H1 (cell line): ENCODE measurements at regions not wholly inside any gene's neighbourhood (a gene's known extent, or its start where the extent isn't known, plus 50 kb on each side); places are given as distances from the start of the nearest gene placed in this dataset.

Source experiments
- CTCF ChIA-PET: fragments of 300-600 bp; sonication (Branson Sonifier 250); formaldehyde crosslinking; loops from one replicate; lab custom pipeline; 2021; ENCODE audit not compliant: partially characterized antibody; lab: Charles Lee
- POLR2A ChIA-PET: fragments of 300-600 bp; sonication (Branson Sonifier 250); formaldehyde crosslinking; loops from one replicate; lab custom pipeline; 2021; ENCODE audit warnings: inconsistent platforms; ENCODE audit not compliant: partially characterized antibody; lab: Charles Lee
- DNase-seq, 2 experiments: peaks; one replicate each; pipeline versions ENCODE4 v3.0.0 to v3.0.0-alpha.2; 2010 to 2022; ENCODE audit warnings: low spot score in 2 of 2, low read depth in 1 of 2, mixed read lengths in 1 of 2
- FAIRE-seq: peaks from 2 replicates; lab custom pipeline; 2011; peaks lifted over from hg19 to GRCh38; lab: Jason Lieb, UNC
- H2AFZ ChIP-seq: 2 replicates; pipeline ENCODE4 v1.8.1; 2012; ENCODE audit warnings: low read length, inconsistent platforms
- H2AK5ac ChIP-seq: 2 replicates; pipeline ENCODE4 v1.6.1; 2013; ENCODE audit warnings: low read depth, low read length
- H2BK120ac ChIP-seq: replicated peaks from 2 replicates; pipeline ENCODE3; 2013; ENCODE audit warnings: low read depth, low read length, inconsistent platforms
- H2BK12ac ChIP-seq: 2 replicates; pipeline ENCODE4 v1.6.1; 2013; ENCODE audit warnings: low read depth, low read length
- H2BK15ac ChIP-seq: 2 replicates; pipeline ENCODE4 v1.6.1; 2013; ENCODE audit warnings: low read length
- H2BK20ac ChIP-seq: 2 replicates; pipeline ENCODE4 v1.6.1; 2013; ENCODE audit warnings: low read length
- H2BK5ac ChIP-seq: 2 replicates; pipeline ENCODE4 v1.6.1; 2013; ENCODE audit warnings: low read depth, low read length
- H3K14ac ChIP-seq: 2 replicates; pipeline ENCODE4 v1.6.1; 2013; ENCODE audit warnings: inconsistent platforms; ENCODE audit not compliant: insufficient read length
- H3K18ac ChIP-seq: 2 replicates; pipeline ENCODE4 v1.6.1; 2013; ENCODE audit warnings: low read length; ENCODE audit errors: extremely low read depth
- H3K23ac ChIP-seq: 2 replicates; pipeline ENCODE4 v1.6.1; 2013; ENCODE audit warnings: inconsistent platforms; ENCODE audit not compliant: insufficient read length
- H3K23me2 ChIP-seq: 2 replicates; pipeline ENCODE4 v1.6.1; 2013; ENCODE audit warnings: low read depth, low read length
- H3K27ac ChIP-seq: 2 replicates; pipeline ENCODE4 v1.6.1; 2011; ENCODE audit warnings: low read depth, low read length, inconsistent platforms
- H3K27me3 ChIP-seq, 4 experiments: replicated peaks in 1 of 4; 1 replicate in 1 of 4; 2 replicates in 3 of 4; pipeline versions ENCODE4 v1.6.1 to v1.8.1; 2011 to 2013; ENCODE audit warnings: low read length in 3 of 4, mild to moderate bottlenecking in 3 of 4, inconsistent platforms in 2 of 4, mixed read lengths in 2 of 4, moderate library complexity in 1 of 4; ENCODE audit not compliant: control insufficient read depth in 3 of 4, insufficient read depth in 3 of 4; ENCODE audit errors: extremely low read depth in 1 of 4
- H3K36me3 ChIP-seq, 4 experiments: 2 replicates each; pipeline versions ENCODE4 v1.6.1 to v1.8.1; 2011 to 2013; ENCODE audit warnings: mild to moderate bottlenecking in 4 of 4, low read length in 3 of 4, moderate library complexity in 2 of 4, control low read depth in 1 of 4, inconsistent platforms in 1 of 4; ENCODE audit not compliant: insufficient read depth in 4 of 4, control insufficient read depth in 2 of 4
- H3K4ac ChIP-seq: replicated peaks from 2 replicates; pipeline ENCODE3; 2013; ENCODE audit warnings: low read length, low read depth, mixed read lengths, inconsistent platforms; ENCODE audit not compliant: insufficient read length
- H3K4me1 ChIP-seq, 4 experiments: replicated peaks in 1 of 4; 1 replicate in 1 of 4; 2 replicates in 3 of 4; pipeline versions ENCODE4 v1.6.1 to v1.8.1; 2011 to 2013; ENCODE audit warnings: low read length in 3 of 4, inconsistent platforms in 2 of 4, mixed read lengths in 1 of 4; ENCODE audit not compliant: insufficient read depth in 4 of 4, control insufficient read depth in 3 of 4
- H3K4me2 ChIP-seq, 2 experiments: 2 replicates each; pipeline versions ENCODE4 v1.6.1 to v1.8.1; 2011 to 2013; ENCODE audit warnings: low read depth in 2 of 2, low read length in 2 of 2, control low read depth in 1 of 2, inconsistent platforms in 1 of 2, mild to moderate bottlenecking in 1 of 2; ENCODE audit not compliant: insufficient read depth in 1 of 2
- H3K4me3 ChIP-seq, 4 experiments: fragments of 200-600, 300-600 bp in 1 of 4; sonication (generic), shearing (Covaris generic), sonication (Bioruptor Twin) in 1 of 4; 2 replicates each; pipeline versions ENCODE4 v1.5.1 to v1.8.1; 2011 to 2016; ENCODE audit warnings: low read length in 4 of 4, low read depth in 3 of 4, control low read depth in 2 of 4, inconsistent platforms in 2 of 4, mild to moderate bottlenecking in 2 of 4, mixed read lengths in 1 of 4, moderate library complexity in 1 of 4; ENCODE audit not compliant: insufficient read depth in 2 of 4; ENCODE audit errors: extremely low read depth in 1 of 4
- H3K56ac ChIP-seq: replicated peaks from 2 replicates; pipeline ENCODE3; 2013; ENCODE audit warnings: low read depth, mild to moderate bottlenecking, mixed read lengths, low read length, inconsistent platforms; ENCODE audit not compliant: insufficient read length
- H3K79me1 ChIP-seq: 2 replicates; pipeline ENCODE4 v1.6.1; 2013; ENCODE audit warnings: low read depth, low read length, control low read depth
- H3K79me2 ChIP-seq, 2 experiments: 2 replicates each; pipeline versions ENCODE4 v1.6.1 to v1.8.1; 2012 to 2013; ENCODE audit warnings: low read length in 2 of 2, mild to moderate bottlenecking in 2 of 2, inconsistent platforms in 1 of 2; ENCODE audit not compliant: insufficient read depth in 2 of 2, control insufficient read depth in 1 of 2
- H3K9ac ChIP-seq, 4 experiments: replicated peaks in 1 of 4; 1 replicate in 1 of 4; 2 replicates in 3 of 4; pipeline versions ENCODE4 v1.6.1 to v1.8.1; 2011 to 2013; ENCODE audit warnings: low read depth in 3 of 4, low read length in 3 of 4, control low read depth in 2 of 4, mild to moderate bottlenecking in 2 of 4, moderate library complexity in 2 of 4, inconsistent platforms in 1 of 4; ENCODE audit errors: extremely low read depth in 1 of 4
- H3K9me3 ChIP-seq, 2 experiments: 2 replicates each; pipeline versions ENCODE4 v1.6.1 to v1.8.1; 2012 to 2013; ENCODE audit warnings: mild to moderate bottlenecking in 2 of 2, moderate library complexity in 2 of 2, control low read depth in 1 of 2, inconsistent platforms in 1 of 2, low read depth in 1 of 2, low read length in 1 of 2, mixed read lengths in 1 of 2; ENCODE audit not compliant: insufficient read depth in 2 of 2
- H4K20me1 ChIP-seq, 2 experiments: replicated peaks in 1 of 2; 2 replicates each; pipeline versions ENCODE3 to v1.8.1; 2011 to 2013; ENCODE audit warnings: inconsistent platforms in 2 of 2, low read length in 2 of 2, mild to moderate bottlenecking in 1 of 2; ENCODE audit not compliant: insufficient read depth in 2 of 2, control insufficient read depth in 1 of 2
- H4K5ac ChIP-seq: 2 replicates; pipeline ENCODE4 v1.6.1; 2013; ENCODE audit warnings: low read length, low read depth, mixed read lengths, inconsistent platforms; ENCODE audit not compliant: insufficient read length
- H4K8ac ChIP-seq: 2 replicates; pipeline ENCODE4 v1.8.0; 2013; ENCODE audit warnings: mild to moderate bottlenecking, moderate library complexity, low read length, inconsistent platforms; ENCODE audit not compliant: insufficient read depth; ENCODE audit errors: extremely low read depth
- H4K91ac ChIP-seq: replicated peaks from 2 replicates; pipeline ENCODE3; 2013; ENCODE audit warnings: low read length, mixed read lengths, inconsistent platforms; ENCODE audit not compliant: insufficient read length
- CBX8 ChIP-seq: fragments of 300-800, 300-1000 bp; sonication (generic); IDR thresholded peaks from 2 replicates; pipeline ENCODE4 v1.7.1; 2016; ENCODE audit warnings: low read depth, low read length, borderline replicate concordance
- GABPA ChIP-seq: IDR thresholded peaks from 2 replicates; pipeline ENCODE4 v1.6.1; 2011; ENCODE audit warnings: mild to moderate bottlenecking, low read length, moderate library complexity, borderline replicate concordance; ENCODE audit not compliant: insufficient read depth
- KDM1A ChIP-seq: fragments of 200-600, 300-600 bp; sonication (generic); IDR thresholded peaks from 2 replicates; pipeline ENCODE4 v1.7.1; 2016; ENCODE audit warnings: mild to moderate bottlenecking, low read length, borderline replicate concordance
- MAFK ChIP-seq: IDR thresholded peaks from 2 replicates; pipeline ENCODE4 v1.6.1; 2012; ENCODE audit warnings: low read depth, mild to moderate bottlenecking, improper control_type of control experiment, low read length
- POU5F1 ChIP-seq: IDR thresholded peaks from 2 replicates; pipeline ENCODE4 v1.6.1; 2011; ENCODE audit warnings: low read depth, mild to moderate bottlenecking, low read length, moderate library complexity
- SP1 ChIP-seq: IDR thresholded peaks from 2 replicates; pipeline ENCODE4 v1.6.1; 2011; ENCODE audit warnings: low read depth, low read length
- TAF1 ChIP-seq: IDR thresholded peaks from 2 replicates; pipeline ENCODE4 v1.6.1; 2011; ENCODE audit warnings: mild to moderate bottlenecking, low read depth, low read length
- TAF7 ChIP-seq: optimal IDR thresholded peaks from 2 replicates; pipeline ENCODE3; 2011; ENCODE audit warnings: low read depth, mild to moderate bottlenecking, inconsistent platforms, low read length, moderate library complexity, borderline replicate concordance
- ZNF274 ChIP-seq: IDR thresholded peaks from 2 replicates; pipeline ENCODE4 v1.7.0; 2012; ENCODE audit warnings: low read length, borderline replicate concordance; ENCODE audit errors: extremely low read depth
- TF ChIP-seq, protein P1 (sequence below): IDR thresholded peaks from 2 replicates; pipeline ENCODE4 v1.6.1; 2012; ENCODE audit warnings: low read length, inconsistent platforms

DNA sequence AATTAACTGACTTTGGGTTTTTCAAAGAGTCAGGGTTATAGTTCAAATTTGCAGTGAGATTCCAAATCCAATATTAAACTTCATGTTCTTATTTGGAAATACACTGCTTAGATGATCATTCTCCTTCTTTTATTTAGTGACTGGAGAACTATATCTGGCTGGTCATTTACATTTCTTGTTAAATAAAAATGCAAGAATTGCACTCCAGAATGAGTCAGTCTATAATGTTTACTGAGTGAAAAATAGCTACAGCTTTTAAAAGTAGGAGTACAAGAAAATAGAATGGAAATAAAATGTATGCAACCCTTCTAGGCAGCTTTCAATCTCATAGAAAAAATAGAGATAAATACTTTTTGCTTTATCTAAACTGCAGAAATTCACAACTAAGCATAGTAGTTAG lies 54.5 kb upstream of the CD2AP start:
- no peak overlapping the region for H3K14ac ChIP-seq
- no peaks in the 10 kb centered on the region for H3K79me2 ChIP-seq
- H4K91ac ChIP-seq: no peak overlapping the region
- H2BK12ac ChIP-seq: no peak overlapping the region
- no peak overlapping the region for H3K9ac ChIP-seq
- no peak overlapping the region for H3K4me3 ChIP-seq
- H3K4ac ChIP-seq: no peak overlapping the region
- peaks cover 0 to 2% (median 0%) of the 10 kb centered on the region in 4 experiments; a peak in 1 of 7 replicates for H3K4me1 ChIP-seq
- H2AK5ac ChIP-seq: no peak overlapping the region
- H2BK20ac ChIP-seq: no peak overlapping the region
- no peaks in the 10 kb centered on the region for H3K23me2 ChIP-seq
- ChIA-PET CTCF (interaction anchor here (2.0 kb wide), 1 partner anchor 10 kb away, joined by 4 read pairs; no protein-coding TSS in a partner anchor), POLR2A (interaction anchor here (1.5 kb wide), 1 partner anchor 54 kb away, joined by 5 read pairs; the partner anchor contains the start of gene CD2AP)
- no peak overlapping the region for H4K5ac ChIP-seq
- FAIRE-seq: no peak
- no peak overlapping the region for H3K27ac ChIP-seq
- H3K79me1 ChIP-seq: no peaks in the 10 kb centered on the region
- no peak overlapping the region for H2AFZ ChIP-seq
- no peak overlapping the region for H3K56ac ChIP-seq
- no peaks in the 10 kb centered on the region for H3K27me3 ChIP-seq
- H4K8ac ChIP-seq: no peak overlapping the region
- no peaks in the 10 kb centered on the region; a peak in 1 of 8 replicates for H3K36me3 ChIP-seq
- H4K20me1 ChIP-seq: no peaks in the 10 kb centered on the region
- no peak overlapping the region for H3K18ac ChIP-seq
- H3K23ac ChIP-seq: no peak overlapping the region
- H3K4me2 ChIP-seq: no peak overlapping the region
- no peak overlapping the region for H2BK5ac ChIP-seq
- H3K9me3 ChIP-seq: peaks cover 7 to 11% of the 10 kb centered on the region in 2 experiments; a peak in 3 of 4 replicates
- no peak overlapping the region for H2BK120ac ChIP-seq
- TF ChIP-seq POU5F1: no peak
- TF ChIP-seq, protein P1, sequence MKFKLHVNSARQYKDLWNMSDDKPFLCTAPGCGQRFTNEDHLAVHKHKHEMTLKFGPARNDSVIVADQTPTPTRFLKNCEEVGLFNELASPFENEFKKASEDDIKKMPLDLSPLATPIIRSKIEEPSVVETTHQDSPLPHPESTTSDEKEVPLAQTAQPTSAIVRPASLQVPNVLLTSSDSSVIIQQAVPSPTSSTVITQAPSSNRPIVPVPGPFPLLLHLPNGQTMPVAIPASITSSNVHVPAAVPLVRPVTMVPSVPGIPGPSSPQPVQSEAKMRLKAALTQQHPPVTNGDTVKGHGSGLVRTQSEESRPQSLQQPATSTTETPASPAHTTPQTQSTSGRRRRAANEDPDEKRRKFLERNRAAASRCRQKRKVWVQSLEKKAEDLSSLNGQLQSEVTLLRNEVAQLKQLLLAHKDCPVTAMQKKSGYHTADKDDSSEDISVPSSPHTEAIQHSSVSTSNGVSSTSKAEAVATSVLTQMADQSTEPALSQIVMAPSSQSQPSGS: no peak
- no peak for TF ChIP-seq GABPA
- TF ChIP-seq MAFK: no peak
- TF ChIP-seq TAF1: no peak
- no peak for TF ChIP-seq KDM1A
- TF ChIP-seq SP1: no peak
- no peak for TF ChIP-seq CBX8
- no peak for TF ChIP-seq TAF7
- TF ChIP-seq ZNF274: no peak
- no peak for DNase-seq
- H2BK15ac ChIP-seq: no peak overlapping the region
